ENCODE measurements at regions not wholly inside any gene's neighbourhood (a gene's known extent, or its start where the extent isn't known, plus 50 kb on each side); places are given as distances from the start of the nearest gene placed in this dataset.

DNA sequence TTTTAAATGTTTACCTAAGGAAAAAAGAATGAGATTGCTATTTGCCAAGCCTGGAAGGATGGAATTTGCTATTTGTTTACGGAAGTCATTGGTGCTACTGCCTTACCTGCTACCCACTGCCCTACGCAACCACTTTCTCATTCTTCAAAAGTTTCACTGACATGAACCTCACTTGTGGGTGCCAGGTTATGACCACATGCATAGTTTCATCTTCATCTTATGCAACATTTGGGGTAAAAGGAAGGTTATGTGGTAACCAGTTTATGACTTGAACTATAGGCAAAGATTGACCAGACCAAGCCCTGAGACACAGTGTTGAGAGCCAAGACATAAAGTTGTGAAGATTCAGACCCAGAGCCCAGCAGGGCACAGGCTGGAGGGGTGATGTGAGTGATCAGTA, 142.5 kb downstream of the LACC1 start:
- DNase-seq (ENCODE audit: low read depth): no peak

DNA sequence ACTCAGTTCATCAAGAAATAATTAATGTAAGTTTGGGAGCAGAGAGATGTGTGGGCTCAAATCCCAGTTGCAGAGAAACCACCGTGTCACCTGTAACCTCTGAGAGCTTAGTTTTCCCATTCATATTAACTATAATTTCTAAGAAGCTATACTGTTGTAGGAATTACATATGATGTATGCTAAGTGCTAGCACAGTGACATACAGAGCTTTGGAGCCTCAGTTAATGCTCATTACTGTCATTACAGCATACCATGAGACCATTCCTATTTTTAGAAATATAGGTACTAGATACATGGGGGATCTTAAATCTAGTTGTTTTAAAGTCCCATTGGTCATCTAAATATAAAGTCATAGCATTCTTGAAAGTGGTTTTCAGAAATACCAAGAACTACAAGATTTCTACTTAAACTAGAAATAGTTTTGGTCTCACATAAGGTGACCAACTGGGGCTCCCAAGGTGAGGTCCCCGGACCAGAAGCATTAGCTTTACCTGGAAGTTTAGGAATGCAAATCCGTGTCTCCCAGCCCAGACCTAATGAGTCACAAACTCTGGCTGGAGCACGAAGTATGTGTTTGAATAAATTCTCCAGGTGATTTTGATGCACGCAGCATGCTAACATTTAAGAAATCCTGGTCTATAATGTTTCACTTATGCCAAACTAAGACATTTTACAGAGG, 144.6 kb downstream of the LACC1 start:
- no peak for DNase-seq (ENCODE audit: low read depth)

GRCh38 chr13:44024846-44025195, 145.1 kb downstream of the LACC1 start:
- no peak for DNase-seq (ENCODE audit: low read depth)

- DNase-seq (ENCODE audit: low read depth): no peak
Observed at GRCh38 chr13:44026194-44026593, 146.5 kb downstream of the LACC1 start.

DNA sequence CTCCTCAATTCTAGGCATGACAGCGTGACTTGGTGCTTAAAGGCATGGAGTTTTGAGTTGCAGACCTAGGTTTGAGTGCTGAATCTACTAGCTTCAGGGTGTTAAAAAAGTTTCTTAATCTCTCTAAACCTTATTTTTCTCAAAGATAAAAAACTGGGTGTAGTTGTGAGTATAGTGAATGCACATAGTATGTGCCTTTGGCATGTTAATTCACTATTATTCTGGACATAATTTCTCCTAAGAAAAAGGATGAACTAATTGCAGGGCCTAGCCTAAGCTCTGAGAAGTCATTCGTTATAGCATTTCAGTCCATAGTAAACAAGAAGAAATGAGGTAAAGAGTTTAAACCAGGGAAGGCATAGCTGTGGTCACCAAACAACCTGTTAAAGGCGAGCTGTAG, 149.0 kb downstream of the LACC1 start:
- no peak for DNase-seq (ENCODE audit: low read depth)

- DNase-seq (ENCODE audit: low read depth): no peak
Observed at GRCh38 chr13:44030615-44031014, 150.9 kb downstream of the LACC1 start.

- no peak for DNase-seq (ENCODE audit: low read depth)
Observed at GRCh38 chr13:44031555-44031954, 151.9 kb downstream of the LACC1 start.

GRCh38 chr13:44032802-44033201, 153.1 kb downstream of the LACC1 start:
- no peak for DNase-seq (ENCODE audit: low read depth)

GRCh38 chr13:44035400-44035799, 155.7 kb downstream of the LACC1 start:
- no peak for DNase-seq (ENCODE audit: low read depth)

GRCh38 chr13:44040070-44040817, 160.5 kb downstream of the LACC1 start:
- DNase-seq (ENCODE audit: low read depth): no peak

DNA sequence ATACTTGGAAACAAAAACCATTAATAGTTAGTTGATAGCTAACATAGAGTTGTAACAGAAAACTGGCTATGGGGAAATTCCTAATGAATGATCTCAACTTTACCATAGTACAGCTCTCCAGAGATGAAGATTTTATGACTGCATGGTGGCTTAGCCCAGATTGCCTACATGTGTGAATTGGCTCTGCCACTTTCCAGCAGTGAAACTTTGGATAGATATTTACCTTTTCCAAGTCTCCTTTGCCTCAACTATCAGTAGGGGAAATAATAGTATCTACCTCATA, 161.1 kb downstream of the LACC1 start:
- no peak for DNase-seq (ENCODE audit: low read depth)

- DNase-seq (ENCODE audit: low read depth): no peak
Observed at GRCh38 chr13:44044547-44045179, 165.0 kb downstream of the LACC1 start.

DNA sequence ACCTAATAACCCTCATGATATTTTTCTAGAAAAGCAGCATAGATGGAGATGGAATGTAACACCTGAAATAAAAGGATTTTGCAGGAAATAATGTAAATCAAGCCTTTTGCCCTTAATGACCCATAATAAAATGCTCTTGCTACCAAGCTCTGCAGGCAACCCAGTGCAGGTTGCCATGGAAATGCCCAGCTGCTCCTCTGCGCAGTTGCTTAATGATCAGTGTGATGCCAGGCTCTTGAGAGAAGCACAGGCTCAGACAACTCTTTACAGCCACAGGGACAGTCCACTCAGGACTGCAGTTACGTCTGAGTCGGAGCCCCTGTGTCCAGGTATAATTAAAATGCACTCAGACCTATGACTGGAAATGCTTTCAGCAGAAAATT, 165.5 kb downstream of the LACC1 start:
- no peak for DNase-seq (ENCODE audit: low read depth)

DNA sequence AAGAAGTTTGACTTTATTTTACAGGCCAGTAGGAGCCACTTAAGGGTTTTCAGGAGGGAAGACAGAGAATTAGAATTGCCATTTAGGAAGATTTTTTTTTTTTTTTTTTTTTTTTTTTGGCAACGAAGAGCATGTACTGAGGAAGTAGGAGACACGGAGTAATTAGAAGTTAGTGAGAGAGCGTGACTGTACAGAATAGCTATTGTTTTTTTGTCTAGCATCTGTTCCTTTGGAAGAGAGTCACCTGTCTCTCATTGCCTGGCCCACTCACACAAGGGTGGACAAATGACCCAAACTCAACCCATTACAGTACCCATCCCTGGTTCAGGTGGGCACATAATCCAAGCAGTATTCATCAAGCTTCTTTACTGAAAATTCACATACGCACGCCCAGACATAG, 166.7 kb downstream of the LACC1 start:
- no peak for DNase-seq (ENCODE audit: low read depth)

DNA sequence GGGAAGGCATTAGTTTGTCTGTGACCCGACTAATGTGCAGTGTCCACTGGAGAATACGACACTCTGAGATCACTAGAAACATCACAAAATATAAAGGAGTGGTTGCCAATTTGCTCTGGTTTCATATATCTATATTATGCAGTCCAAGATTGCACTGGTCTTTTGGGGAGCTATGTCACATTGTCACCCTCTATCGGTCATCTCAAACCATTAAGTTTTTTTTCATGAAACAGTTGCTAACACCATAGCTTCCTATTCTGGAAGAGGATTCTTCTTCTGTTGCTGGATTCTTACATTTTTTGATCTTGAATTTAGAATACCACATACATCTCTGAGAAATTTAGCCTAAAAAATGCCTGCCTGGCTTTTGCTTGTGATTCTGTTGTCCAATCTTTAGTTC, 168.6 kb downstream of the LACC1 start:
- no peak for DNase-seq (ENCODE audit: low read depth)

GRCh38 chr13:44049081-44049945, 169.6 kb downstream of the LACC1 start:
- no peak for DNase-seq (ENCODE audit: low read depth)

DNA sequence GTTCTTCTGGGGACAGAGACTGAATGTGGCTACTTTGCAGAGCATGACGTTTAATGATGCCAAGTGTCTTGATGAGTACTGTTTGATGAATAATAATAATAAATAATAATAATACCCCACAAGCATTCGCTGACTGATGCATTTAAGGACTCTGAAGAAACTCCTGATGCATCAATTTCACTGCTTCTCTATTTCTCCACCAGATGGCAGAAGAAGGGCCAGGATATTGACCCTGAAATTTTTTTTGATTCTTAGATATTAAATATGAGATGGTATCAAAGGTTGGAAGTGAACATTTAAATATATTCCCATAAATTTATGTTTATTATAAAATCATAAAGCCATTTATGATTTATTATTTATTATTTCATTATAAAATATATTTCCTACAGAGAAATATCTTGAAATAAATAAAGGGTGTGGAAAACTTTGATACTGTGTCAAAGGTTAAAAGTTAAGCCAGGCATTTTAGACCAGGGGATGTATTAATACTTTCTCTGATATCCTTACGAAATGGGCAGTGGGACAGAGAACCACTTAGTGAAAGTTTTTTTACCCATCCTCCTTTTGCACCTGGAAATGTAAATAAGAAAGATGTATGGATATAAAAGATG, 170.9 kb downstream of the LACC1 start:
- peak; percentile 9 for DNase-seq (ENCODE audit: low read depth)

- no peak for DNase-seq (ENCODE audit: low read depth)
Observed at GRCh38 chr13:44051405-44051804, 171.7 kb downstream of the LACC1 start.

- peak; percentile 10 for DNase-seq (ENCODE audit: low read depth)
Observed at GRCh38 chr13:44051918-44052675, 172.4 kb downstream of the LACC1 start.

GRCh38 chr13:44052780-44053184, 173.1 kb downstream of the LACC1 start:
- no peak for DNase-seq (ENCODE audit: low read depth)

GRCh38 chr13:44053208-44053607, 173.5 kb downstream of the LACC1 start:
- no peak for DNase-seq (ENCODE audit: low read depth)

All from Daoy (cell line).